Astrocyte of the cerebellum (primary cell): ENCODE measurements at regions not wholly inside any gene's neighbourhood (a gene's known extent, or its start where the extent isn't known, plus 50 kb on each side); places are given as distances from the start of the nearest gene placed in this dataset.

Source experiments
- DNase-seq: peaks from one replicate; pipeline ENCODE4 v3.0.0-alpha.2; 2011; ENCODE audit warnings: low read depth
- H3K4me3 ChIP-seq: 2 replicates; pipeline ENCODE4 v1.5.1; 2011; ENCODE audit warnings: mild to moderate bottlenecking, low read depth, low read length, moderate library complexity
- CTCF ChIP-seq: IDR thresholded peaks from 2 replicates; pipeline ENCODE4 v1.5.1; 2012; ENCODE audit warnings: low read length, low read depth, moderate library complexity, mild to moderate bottlenecking; ENCODE audit errors: missing control alignments
- in situ Hi-C: cut with HindIII; loops from 2 replicates; pipeline ENCODE4 v1.10.0; 2017; ENCODE audit warnings: low sequenced_read_pairs

GRCh38 chr4:10740891-10741620, 56.5 kb upstream of the CLNK start:
- TF ChIP-seq CTCF = no peak
- DNase-seq = no peak
- no peak overlapping the region for H3K4me3 ChIP-seq
- in situ Hi-C loops = no loop called here

GRCh38 chr4:10740251-10740650, 55.7 kb upstream of the CLNK start:
- no peak overlapping the region for H3K4me3 ChIP-seq
- DNase-seq = no peak
- no peak for TF ChIP-seq CTCF
- in situ Hi-C loops = no loop called here

- no peak for DNase-seq
- H3K4me3 ChIP-seq = no peak overlapping the region
- TF ChIP-seq CTCF = no peak
- in situ Hi-C loops = no loop called here
Measured at GRCh38 chr4:10738826-10739489, 54.4 kb upstream of the CLNK start.

GRCh38 chr4:10737337-10737736, 52.8 kb upstream of the CLNK start:
- no peak overlapping the region for H3K4me3 ChIP-seq
- TF ChIP-seq CTCF = no peak
- in situ Hi-C loops = no loop called here
- DNase-seq = no peak

GRCh38 chr4:10736895-10737294, 52.3 kb upstream of the CLNK start:
- DNase-seq = no peak
- in situ Hi-C loops = no loop called here
- no peak for TF ChIP-seq CTCF
- no peak overlapping the region for H3K4me3 ChIP-seq

GRCh38 chr4:10736266-10736665, 51.7 kb upstream of the CLNK start:
- in situ Hi-C loops = no loop called here
- H3K4me3 ChIP-seq = no peak overlapping the region
- no peak for DNase-seq
- no peak for TF ChIP-seq CTCF
